ENCODE measurements at regions not wholly inside any gene's neighbourhood (a gene's known extent, or its start where the extent isn't known, plus 50 kb on each side); places are given as distances from the start of the nearest gene placed in this dataset.

DNA sequence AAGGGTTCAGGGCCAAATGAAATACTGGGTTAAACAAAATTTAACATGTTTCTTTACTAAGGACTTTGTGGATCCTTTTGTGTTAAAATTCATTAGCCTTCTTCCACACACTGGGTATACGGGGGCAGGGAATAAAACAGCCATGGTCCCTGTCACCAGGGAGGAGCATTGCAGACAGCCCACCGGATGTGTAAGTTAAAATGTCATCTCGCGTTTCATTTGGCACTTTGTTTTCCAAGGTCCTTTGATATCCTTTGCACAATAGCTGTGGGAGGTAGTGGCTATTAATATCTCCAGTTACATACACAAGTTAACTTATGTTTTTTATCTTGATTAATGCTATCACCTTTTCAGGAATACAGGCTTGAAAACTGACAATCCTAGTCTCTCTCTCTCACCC lies 172.7 kb downstream of the BARHL2 start:
- H3K4me1 Mint-ChIP-seq: no peaks in the 10 kb centered on the region
- H3K27me3 Mint-ChIP-seq (ENCODE audit: low read depth in 3 of 3): peaks cover 0 to 4% (median 2%) of the 10 kb centered on the region in 3 donors
- H3K36me3 Mint-ChIP-seq: no peaks in the 10 kb centered on the region
- H3K4me3 Mint-ChIP-seq: no peak overlapping the region
- H3K27ac Mint-ChIP-seq: no peak overlapping the region
- no peak for DNase-seq
- H3K9me3 Mint-ChIP-seq: peaks cover 0 to 1% (median 0%) of the 10 kb centered on the region in 6 donors

GRCh38 chr1:90537606-90538362 lies 179.3 kb downstream of the BARHL2 start:
- Mint-ChIP-seq H3K4me3 (no peak overlapping the region), H3K4me1 (no peaks in the 10 kb centered on the region), H3K27ac (no peak overlapping the region), H3K9me3 (peaks cover 0 to 1% (median 0%) of the 10 kb centered on the region in 6 donors), H3K36me3 (no peaks in the 10 kb centered on the region), H3K27me3 (ENCODE audit: low read depth in 3 of 3) (peaks cover 3 to 8% (median 3%) of the 10 kb centered on the region in 3 donors)
- DNase-seq: no peak

DNA sequence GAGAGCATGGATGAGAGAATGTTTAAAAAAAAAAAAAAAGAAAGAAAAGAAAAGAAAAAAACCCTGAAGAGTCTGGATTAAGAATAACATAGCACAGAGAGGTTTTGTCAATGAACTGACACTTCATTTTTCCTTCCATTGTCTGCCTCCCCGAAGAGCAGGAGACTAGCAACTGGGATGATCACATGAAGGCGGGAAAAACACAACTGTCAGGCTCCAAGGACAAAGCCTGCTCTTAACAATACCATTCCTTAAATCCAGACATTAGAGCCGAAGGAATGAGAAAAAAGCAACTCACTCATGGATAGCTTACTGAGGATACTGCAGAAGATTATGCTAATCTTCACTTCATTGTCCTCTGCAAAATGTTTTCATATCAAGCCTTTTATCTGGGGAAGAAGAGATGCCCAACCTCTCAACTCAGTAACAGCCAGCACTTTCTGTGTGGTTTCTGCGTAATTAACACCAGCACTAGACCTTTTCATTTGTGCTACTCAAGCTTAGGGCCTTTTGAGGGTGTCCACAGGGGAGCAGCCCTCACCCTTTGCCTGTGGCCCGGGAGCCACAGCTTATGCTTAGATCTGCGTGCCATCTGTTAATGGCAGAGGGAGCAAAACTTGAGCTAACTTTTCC lies 182.3 kb downstream of the BARHL2 start:
- Mint-ChIP-seq H3K4me1 (no peaks in the 10 kb centered on the region), H3K27ac (no peak overlapping the region), H3K27me3 (ENCODE audit: low read depth in 3 of 3) (peaks cover 3 to 6% (median 5%) of the 10 kb centered on the region in 3 donors), H3K9me3 (peaks cover 0 to 1% (median 0%) of the 10 kb centered on the region in 6 donors), H3K36me3 (no peaks in the 10 kb centered on the region), H3K4me3 (no peak overlapping the region)
- no peak for DNase-seq

- no peak for DNase-seq
- no peaks in the 10 kb centered on the region for H3K36me3 Mint-ChIP-seq
- H3K27ac Mint-ChIP-seq: no peak overlapping the region
- H3K4me1 Mint-ChIP-seq: no peaks in the 10 kb centered on the region
- H3K9me3 Mint-ChIP-seq: peaks cover 0 to 1% (median 0%) of the 10 kb centered on the region in 6 donors
- H3K27me3 Mint-ChIP-seq (ENCODE audit: low read depth in 3 of 3): peaks cover 3 to 6% (median 4%) of the 10 kb centered on the region in 3 donors
- H3K4me3 Mint-ChIP-seq: no peak overlapping the region
Observed at GRCh38 chr1:90534116-90534515, 183.0 kb downstream of the BARHL2 start.

GRCh38 chr1:90526954-90527353 lies 190.1 kb downstream of the BARHL2 start:
- H3K27me3 Mint-ChIP-seq (ENCODE audit: low read depth in 3 of 3): peaks cover 0 to 8% (median 5%) of the 10 kb centered on the region in 3 donors
- H3K9me3 Mint-ChIP-seq: peaks cover 0 to 10% (median 3%) of the 10 kb centered on the region in 6 donors
- H3K36me3 Mint-ChIP-seq: no peaks in the 10 kb centered on the region
- H3K27ac Mint-ChIP-seq: no peak overlapping the region
- H3K4me3 Mint-ChIP-seq: no peak overlapping the region
- DNase-seq: no peak
- H3K4me1 Mint-ChIP-seq: no peaks in the 10 kb centered on the region

DNA sequence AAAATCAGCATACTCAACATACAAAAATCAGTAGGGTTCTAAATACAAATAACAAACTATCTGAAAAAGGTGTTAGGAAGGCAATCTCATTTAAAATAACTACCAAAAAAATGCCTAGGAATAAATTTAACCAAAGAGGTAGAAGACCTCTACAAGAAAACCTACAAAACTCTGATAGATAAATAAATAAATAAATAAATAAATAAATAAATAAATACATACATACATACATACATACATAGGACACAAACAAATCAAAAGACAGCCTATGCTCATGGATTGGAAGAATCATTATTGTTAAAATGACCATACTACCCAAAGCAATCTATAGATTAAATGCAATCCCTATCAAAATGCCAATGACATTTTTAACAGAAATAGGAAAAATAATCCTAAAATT lies 194.7 kb downstream of the BARHL2 start:
- Mint-ChIP-seq H3K4me1 (no peaks in the 10 kb centered on the region), H3K9me3 (peaks cover 0 to 32% (median 9%) of the 10 kb centered on the region in 6 donors), H3K27ac (no peak overlapping the region), H3K36me3 (no peaks in the 10 kb centered on the region), H3K27me3 (ENCODE audit: low read depth in 3 of 3) (peaks cover 0 to 11% (median 2%) of the 10 kb centered on the region in 3 donors), H3K4me3 (no peak overlapping the region)
- no peak for DNase-seq

GRCh38 chr1:90513956-90514355 lies 203.1 kb downstream of the BARHL2 start:
- peaks cover 0 to 14% (median 5%) of the 10 kb centered on the region in 6 donors for H3K9me3 Mint-ChIP-seq
- H3K36me3 Mint-ChIP-seq: no peaks in the 10 kb centered on the region
- no peaks in the 10 kb centered on the region for H3K4me1 Mint-ChIP-seq
- no peak for DNase-seq
- no peak overlapping the region for H3K27ac Mint-ChIP-seq
- H3K27me3 Mint-ChIP-seq (ENCODE audit: low read depth in 3 of 3): peaks cover 4 to 8% (median 6%) of the 10 kb centered on the region in 3 donors
- H3K4me3 Mint-ChIP-seq: no peak overlapping the region

DNA sequence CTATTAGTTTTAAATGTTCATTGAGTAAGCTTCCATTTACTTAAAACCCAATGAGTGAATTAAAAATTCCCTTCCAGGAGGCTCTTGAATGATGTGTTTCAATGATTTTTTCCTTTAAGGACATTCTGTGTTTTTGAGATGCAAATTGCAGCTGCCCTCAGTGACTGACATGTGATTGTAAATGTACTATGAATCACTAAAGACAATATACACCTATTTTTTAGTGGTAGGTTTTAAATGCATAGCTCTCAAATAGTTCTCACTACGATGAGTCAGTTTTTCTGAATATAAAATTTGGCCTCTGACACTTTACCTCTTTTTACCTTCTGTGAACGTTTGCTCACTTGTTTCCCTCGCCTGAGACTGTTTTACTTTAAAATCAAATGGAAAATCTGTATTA lies 204.7 kb downstream of the BARHL2 start:
- DNase-seq: no peak
- Mint-ChIP-seq H3K27ac (no peak overlapping the region), H3K4me3 (no peak overlapping the region), H3K4me1 (no peaks in the 10 kb centered on the region), H3K27me3 (ENCODE audit: low read depth in 3 of 3) (peaks cover 2 to 8% (median 6%) of the 10 kb centered on the region in 3 donors), H3K36me3 (no peaks in the 10 kb centered on the region), H3K9me3 (peaks cover 0 to 4% (median 0%) of the 10 kb centered on the region in 6 donors)

DNA sequence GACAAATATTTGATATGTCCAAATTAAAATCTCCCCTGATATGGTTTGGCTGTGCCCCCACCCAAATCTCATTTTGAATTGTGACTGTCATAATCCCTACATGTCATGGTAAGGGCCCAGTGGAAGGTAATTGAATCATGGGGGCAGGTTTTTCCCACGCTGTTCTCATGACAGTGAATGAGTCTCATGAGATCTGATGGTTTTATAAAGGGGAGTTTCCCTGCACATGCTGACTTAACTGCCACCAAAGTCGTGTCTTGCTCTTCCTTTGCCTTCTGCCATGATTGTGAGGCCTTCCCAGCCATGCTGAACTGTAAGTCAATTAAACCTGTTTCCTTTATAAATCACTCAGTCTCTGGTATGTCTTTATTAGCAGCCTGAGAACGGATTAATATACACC lies 207.0 kb downstream of the BARHL2 start:
- Mint-ChIP-seq H3K36me3 (no peaks in the 10 kb centered on the region), H3K4me1 (no peaks in the 10 kb centered on the region), H3K4me3 (no peak overlapping the region), H3K27ac (no peak overlapping the region), H3K27me3 (ENCODE audit: low read depth in 3 of 3) (peaks cover 0 to 7% (median 6%) of the 10 kb centered on the region in 3 donors), H3K9me3 (peaks cover 0 to 4% (median 0%) of the 10 kb centered on the region in 6 donors)
- DNase-seq: no peak

GRCh38 chr1:90509225-90510048 lies 207.7 kb downstream of the BARHL2 start:
- Mint-ChIP-seq H3K27me3 (ENCODE audit: low read depth in 3 of 3) (peaks cover 0 to 7% (median 6%) of the 10 kb centered on the region in 3 donors), H3K4me3 (no peak overlapping the region), H3K9me3 (peaks cover 0 to 4% (median 0%) of the 10 kb centered on the region in 6 donors), H3K4me1 (no peaks in the 10 kb centered on the region), H3K36me3 (no peaks in the 10 kb centered on the region), H3K27ac (no peak overlapping the region)
- no peak for DNase-seq

- H3K4me3 Mint-ChIP-seq: no peak overlapping the region
- H3K9me3 Mint-ChIP-seq: no peaks in the 10 kb centered on the region
- no peak overlapping the region for H3K27ac Mint-ChIP-seq
- no peaks in the 10 kb centered on the region for H3K4me1 Mint-ChIP-seq
- H3K36me3 Mint-ChIP-seq: no peaks in the 10 kb centered on the region
- peaks cover 0 to 6% (median 4%) of the 10 kb centered on the region in 3 donors for H3K27me3 Mint-ChIP-seq (ENCODE audit: low read depth in 3 of 3)
- DNase-seq: no peak
Observed at GRCh38 chr1:90508376-90509167, 208.5 kb downstream of the BARHL2 start.

- H3K4me3 Mint-ChIP-seq: no peak overlapping the region
- no peak overlapping the region for H3K27ac Mint-ChIP-seq
- no peaks in the 10 kb centered on the region for H3K36me3 Mint-ChIP-seq
- no peaks in the 10 kb centered on the region for H3K9me3 Mint-ChIP-seq
- H3K27me3 Mint-ChIP-seq (ENCODE audit: low read depth in 3 of 3): peaks cover 0 to 6% (median 3%) of the 10 kb centered on the region in 3 donors
- no peaks in the 10 kb centered on the region for H3K4me1 Mint-ChIP-seq
- no peak for DNase-seq
Observed at GRCh38 chr1:90507173-90507572, 209.9 kb downstream of the BARHL2 start.

DNA sequence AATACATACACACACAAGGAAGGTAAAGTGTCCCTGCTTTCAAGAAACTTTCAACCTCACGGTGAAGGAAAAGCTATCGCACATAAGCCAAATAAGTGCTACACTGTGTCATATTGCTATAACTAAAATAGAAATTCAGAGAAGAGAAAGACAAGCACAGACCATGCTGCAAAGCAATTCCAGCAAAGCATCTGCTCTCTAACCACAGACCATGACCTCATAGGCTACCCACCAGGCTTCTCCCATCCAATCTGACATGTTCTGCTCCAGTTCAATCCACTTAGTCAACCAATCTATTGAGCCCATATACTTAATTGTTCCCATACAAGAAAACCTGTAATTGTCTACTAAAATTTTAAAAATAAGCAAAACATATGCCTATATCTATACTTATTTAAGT lies 211.3 kb downstream of the BARHL2 start:
- H3K27me3 Mint-ChIP-seq (ENCODE audit: low read depth in 3 of 3): peaks cover 0 to 6% (median under 1%) of the 10 kb centered on the region in 3 donors
- H3K36me3 Mint-ChIP-seq: no peaks in the 10 kb centered on the region
- H3K27ac Mint-ChIP-seq: no peak overlapping the region
- no peak overlapping the region for H3K4me3 Mint-ChIP-seq
- H3K4me1 Mint-ChIP-seq: no peaks in the 10 kb centered on the region
- no peaks in the 10 kb centered on the region for H3K9me3 Mint-ChIP-seq
- DNase-seq: no peak
